KG1 (cell line): ENCODE measurements at regions not wholly inside any gene's neighbourhood (a gene's known extent, or its start where the extent isn't known, plus 50 kb on each side); places are given as distances from the start of the nearest gene placed in this dataset.
A peak's percentile ranks its signal among the peaks of the same experiment; 100 is the strongest.

Experiments used
- DNase-seq: peaks from one replicate; lab custom pipeline; 2025; lab: John Stamatoyannopoulos, UW

DNA sequence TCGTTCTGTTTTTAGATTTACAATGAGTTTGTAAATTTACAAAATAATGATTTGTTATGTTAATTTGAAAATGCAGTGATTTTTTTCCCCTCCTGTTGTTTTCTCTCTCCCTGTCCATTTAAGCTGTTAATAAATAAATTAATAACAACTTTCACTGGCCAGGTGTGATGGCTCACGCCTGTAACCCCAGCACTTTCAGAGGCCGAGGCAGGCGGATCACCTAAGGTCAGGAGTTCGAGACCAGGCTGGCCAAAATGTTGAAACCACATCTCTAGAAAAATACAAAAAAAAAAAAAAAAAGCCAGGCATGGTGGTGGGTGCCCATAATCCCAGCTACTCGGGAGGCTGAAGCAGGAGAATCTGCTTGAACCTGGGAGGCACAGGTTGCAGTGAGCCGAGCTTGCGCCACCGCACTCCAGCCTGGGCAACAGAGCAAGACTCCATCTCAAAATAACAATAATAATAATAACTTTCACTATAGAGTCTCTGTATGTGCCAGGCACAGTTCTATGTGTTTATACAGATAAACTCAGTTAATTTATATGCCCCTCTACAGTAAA, 229.2 kb upstream of the ARGLU1 start:
- DNase-seq: no peak

DNA sequence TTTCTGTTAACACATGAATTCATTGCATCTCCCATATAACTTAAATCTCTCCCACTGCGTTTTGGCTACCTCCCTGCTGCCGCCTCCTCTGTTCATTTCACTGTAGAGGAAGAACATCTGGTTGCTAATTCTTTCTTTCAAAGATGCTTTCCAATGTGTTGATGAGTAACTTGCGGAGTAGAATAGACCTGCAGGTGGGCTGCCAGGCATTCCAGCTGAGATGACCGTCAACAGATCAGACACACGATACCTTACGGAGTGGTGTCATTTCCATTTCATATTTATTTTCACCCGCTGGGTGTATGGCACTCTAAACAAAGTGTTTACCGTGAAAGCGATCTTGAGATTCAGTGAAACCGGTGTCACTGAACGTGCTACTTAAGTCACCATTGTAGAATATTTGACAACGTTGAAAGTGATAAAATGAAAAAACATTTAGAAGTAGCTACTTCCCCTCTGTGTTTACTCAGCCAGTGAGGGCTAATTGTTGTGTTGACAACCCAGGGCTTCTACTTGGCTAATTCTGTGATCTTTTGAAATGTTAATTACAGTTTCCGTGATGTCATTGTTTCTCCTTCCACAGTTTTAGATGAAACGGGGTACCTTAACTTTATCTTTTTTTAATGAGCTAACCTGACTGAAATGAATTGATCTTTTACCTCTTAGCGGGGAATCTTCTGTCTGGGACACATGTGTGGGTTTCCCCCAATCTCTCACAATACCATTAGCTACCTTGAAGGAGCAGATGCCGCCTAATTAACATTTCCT, 228.5 kb upstream of the ARGLU1 start:
- DNase-seq: no peak

DNA sequence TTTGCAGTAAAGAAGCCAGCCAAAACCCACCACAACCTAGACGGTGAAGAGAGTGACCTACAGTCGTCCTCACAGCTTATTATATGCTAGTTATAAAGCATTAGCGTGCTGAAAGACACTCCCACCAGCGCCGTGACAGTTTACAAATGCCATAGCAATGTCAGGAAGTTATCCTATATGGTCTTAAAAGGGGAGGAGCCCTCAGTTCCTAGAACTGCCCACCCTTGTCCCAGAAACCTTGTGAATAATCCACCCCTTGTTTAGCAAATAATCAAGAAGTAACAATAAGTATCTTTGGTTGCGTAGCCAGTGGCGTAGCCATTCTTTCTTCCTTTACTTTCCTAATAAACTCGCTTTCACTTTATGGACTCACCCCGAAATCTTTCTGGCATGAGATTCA, 227.9 kb upstream of the ARGLU1 start:
- DNase-seq: no peak

DNA sequence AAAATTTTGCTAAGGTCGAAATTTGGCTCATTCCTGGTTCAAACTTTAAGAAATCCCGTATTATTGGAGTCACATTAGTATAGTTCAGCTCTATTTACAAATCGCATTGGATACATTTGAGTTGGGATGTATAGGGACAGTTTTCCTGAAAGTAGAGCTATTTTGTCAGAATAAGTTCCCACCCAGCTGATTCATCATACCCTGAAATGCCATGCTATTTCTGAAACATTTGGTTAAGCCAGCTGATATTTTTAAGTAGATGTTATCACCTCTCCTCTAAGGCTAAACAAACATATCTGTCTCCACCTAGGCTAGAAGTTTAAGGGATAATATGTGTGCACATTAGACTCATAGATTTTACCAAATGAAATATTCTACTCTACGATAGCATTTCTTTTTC, 226.2 kb upstream of the ARGLU1 start:
- no peak for DNase-seq

DNA sequence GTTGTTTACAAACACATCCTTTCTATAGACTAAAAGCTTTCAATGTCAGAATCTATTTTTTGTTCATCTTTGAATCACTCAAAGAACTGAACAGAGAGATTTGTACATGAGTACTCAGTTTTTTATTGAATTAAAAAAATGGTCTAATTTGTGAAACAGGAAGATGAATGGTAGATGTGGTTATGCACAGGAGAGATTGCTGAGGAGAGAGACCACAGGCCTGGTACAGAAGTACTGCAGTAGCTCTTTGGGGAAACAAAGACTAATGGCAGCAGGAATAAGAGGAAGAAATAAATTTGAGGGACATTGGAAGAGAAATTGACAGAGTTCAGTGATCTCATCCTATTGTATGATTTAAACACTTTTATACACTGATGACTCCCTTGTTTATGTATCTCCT, 222.0 kb upstream of the ARGLU1 start:
- no peak for DNase-seq

DNA sequence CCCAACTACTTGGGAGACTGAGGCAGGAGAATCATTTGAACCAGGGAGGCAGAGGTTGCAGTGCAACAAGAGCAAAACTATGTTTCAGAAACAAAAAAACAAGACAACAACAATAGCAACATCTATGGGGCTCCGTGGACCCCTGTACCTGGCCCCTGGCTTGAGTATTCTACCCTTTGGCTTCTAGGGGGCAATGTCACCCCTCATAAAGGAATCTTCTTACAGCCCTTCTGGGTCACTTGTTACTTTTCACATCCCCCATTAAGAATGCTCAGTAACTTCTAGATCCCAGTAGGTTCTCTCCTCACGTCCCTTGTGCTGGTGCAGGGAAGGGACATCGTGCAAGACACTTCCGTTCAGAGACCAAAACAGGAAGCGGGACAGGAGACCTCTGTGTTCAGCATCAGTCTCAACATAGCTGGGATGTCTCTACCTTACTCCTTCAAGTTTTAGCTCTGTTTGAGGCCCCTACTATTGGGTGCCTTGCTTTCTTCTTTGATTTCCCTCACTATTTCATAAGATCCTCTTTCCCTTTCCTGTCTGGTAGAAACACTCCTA, 218.1 kb upstream of the ARGLU1 start:
- DNase-seq: peak; percentile 29

DNA sequence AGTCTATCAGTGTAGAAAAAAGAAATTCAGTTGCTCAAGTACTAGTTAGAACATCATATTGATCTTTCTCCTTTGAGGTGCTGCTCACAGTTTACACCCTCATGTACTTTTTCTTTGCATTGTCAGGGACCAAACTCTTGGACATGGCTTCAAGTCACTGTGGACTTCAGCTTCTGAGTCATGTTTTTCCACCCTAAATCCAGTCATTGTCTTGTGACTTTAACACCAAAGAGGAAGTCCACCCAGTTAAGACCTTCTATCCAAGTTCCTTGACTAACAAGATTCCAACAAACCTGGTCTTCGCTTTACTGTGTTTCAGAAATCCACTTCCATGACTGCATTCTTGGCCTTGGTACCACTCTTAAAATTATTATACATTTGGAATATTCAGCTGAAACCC, 206.7 kb upstream of the ARGLU1 start:
- no peak for DNase-seq

DNA sequence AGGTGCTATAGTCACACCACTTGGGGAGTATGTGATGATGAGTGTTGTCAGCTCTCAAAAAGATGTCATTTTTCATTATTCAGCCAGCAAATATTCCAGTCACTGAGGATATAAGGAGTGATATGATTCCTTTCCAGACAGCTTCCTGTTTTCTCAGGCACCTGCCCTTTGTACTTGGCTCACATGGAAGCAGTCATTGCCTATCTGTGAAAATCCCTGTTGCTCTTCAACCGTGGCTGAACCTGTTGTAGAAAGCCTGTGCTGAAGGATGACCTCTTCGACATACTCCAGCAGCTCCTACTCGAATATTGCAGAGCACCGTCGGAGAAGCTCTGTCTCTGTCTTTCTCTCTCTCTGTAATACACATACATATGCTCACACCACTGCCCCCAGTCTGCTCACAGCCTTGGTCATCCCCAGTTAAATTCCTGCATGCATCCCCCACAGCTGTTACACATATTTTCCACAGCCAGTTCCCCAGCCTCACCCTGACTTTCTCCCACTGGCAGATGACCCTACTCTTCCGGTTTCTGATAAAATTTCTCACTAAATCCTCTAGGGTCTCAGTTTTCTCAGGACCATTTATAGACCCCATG, 204.2 kb upstream of the ARGLU1 start:
- DNase-seq: no peak

DNA sequence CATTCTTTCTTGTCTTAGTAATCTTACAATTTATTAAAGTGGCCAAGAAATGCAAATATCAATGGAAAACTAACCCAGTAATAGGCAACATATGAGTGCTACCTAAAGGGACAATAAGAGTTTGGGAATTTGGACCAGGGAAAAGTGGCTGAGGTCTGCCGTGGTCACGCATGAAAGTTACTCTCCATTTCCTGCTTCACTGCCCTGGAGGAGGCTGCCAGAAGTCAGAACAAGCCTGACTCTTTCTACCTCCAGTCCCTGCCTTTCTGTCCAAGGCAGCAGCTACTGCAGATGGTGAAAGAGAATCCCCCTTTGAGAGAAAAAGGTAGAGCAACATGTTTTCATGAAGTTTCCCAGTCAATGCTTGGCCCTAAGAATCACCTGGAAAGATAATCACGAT, 201.1 kb upstream of the ARGLU1 start:
- no peak for DNase-seq

DNA sequence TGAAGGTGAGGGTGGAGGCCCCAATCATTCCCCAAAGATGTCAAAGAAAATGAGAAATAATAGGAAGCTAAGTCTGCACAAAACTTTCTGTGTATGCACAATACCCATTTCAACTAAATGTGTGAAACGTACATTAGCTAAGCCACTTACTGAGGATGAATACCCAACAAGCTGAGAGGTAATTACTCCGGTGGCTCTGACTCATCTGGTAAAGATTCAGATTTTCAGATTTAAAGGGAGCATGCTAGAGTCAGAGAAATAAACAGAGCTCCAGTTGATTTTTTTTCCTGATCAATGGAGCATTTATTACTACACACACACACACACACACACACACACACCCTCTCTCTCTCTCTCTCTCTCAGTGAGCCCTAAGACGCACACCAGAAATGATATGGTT, 194.8 kb upstream of the ARGLU1 start:
- DNase-seq: no peak

DNA sequence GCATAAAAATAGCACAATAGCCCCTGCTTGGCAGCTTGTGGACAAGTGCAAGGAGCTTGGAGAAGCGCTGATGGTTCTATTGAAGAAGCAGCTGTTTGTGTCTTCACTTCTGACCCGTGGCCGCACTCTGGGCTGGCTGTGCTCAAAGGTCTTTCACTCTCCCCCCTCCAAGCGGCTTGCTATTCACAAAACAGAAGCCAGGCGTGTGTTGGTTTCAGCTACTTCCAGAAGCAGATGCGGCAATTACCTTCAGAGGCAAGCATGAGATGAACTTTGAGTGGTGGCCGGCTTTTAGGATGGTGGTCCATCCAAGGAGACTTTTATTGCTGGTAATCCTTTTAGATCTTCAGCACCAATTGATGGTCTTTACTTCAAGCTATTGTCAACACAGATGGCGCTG, 188.5 kb upstream of the ARGLU1 start:
- DNase-seq: no peak

DNA sequence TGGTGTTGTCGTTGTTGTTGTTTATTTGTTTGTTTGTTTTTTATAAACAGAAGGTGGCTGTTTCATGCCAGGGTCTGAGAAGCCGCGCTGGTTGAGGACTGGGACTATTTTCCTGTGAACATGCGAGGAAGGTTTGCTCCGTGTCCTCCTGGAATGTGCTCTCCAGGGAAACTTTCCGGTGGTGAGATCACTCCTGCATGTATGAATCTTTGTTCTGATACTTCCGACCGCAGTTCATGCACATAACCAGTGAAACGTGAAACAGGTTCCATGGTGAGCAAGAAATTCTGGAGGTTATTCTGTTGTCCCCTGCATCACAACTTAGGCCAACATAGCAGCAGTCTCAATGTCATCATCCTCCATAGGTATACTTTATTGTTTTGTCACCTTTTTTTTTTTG, 187.6 kb upstream of the ARGLU1 start:
- DNase-seq: no peak

DNA sequence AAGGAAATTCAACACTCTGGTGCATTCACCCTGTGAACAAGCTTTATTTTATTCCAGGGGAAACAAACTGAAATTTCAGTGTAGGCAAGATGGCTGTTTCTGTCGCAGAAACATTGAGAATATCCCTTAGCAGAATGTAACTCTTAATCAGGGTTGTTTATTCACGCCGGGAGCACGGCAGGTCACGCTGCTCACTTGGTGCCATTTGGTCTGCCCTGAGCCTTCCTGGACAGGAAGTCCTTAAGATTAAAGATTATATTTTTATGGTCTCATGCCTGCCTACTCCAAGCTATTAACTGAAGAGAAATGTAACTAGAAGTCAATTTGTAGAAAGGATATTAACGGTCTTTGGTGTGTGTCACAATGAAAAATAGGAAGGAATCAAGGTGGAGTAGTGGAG, 185.3 kb upstream of the ARGLU1 start:
- DNase-seq: no peak

DNA sequence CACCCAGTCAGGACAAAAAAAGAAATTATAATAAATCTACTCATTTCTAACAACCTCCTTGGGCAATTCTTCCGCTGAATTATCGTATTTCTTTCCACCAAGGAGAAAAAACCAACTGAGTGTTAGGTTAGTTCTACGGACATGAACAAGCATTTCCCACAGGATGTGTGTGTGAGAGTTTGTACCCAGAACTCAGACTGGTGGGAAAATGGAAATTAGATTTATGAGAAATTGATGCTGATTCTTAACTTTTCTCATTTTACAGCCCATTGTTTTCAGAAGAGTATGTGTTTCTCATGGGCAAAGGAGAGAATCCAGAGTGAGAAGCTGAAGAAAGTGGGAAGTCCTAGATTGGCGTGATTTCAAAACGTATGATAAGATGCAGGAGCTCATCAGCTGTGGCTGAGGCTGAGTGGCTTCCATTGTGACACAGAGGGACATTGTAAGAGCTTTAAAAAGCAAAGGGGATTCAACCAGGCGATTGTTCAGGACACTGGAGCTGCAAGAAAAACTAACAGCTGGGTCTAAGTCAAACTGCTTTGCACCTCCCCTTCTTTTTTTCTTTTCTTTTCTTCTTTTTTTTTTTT, 184.7 kb upstream of the ARGLU1 start:
- DNase-seq: no peak

DNA sequence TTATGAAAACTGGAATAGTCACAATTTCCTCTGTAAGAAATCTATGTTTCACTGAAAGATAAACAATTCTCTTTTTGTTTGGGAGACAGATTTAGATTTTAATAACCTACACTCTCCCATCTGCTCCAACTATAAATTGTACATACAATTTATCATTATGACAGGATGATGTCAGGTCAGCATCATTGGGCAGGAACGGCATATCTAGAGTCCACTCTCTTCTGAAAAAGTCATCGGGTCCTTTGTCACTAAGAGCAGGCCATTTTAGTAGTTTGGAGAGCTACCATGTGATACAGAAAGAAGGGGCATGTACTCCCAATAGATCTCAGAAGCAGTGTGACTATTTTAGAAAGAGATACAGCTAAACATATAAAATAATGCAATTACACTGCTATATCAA, 180.8 kb upstream of the ARGLU1 start:
- DNase-seq: no peak

DNA sequence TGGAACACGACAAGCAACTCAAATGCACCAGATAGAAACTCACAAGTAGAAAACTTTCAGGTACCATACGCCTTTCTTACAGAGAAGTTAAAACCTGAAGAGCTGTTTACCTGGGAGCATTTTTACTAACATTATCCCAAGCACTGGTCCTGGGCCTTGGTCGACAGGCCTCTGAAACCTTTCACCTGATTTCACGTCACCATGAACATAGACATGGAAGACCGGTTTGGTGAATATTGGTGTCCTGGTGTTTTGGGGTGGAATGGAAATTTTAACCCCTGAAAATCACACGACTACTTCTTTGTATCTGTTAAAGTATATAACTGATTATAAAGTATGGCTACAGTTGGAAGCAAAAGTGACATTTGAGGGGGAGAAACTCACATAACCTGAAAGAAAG, 176.6 kb upstream of the ARGLU1 start:
- DNase-seq: no peak

DNA sequence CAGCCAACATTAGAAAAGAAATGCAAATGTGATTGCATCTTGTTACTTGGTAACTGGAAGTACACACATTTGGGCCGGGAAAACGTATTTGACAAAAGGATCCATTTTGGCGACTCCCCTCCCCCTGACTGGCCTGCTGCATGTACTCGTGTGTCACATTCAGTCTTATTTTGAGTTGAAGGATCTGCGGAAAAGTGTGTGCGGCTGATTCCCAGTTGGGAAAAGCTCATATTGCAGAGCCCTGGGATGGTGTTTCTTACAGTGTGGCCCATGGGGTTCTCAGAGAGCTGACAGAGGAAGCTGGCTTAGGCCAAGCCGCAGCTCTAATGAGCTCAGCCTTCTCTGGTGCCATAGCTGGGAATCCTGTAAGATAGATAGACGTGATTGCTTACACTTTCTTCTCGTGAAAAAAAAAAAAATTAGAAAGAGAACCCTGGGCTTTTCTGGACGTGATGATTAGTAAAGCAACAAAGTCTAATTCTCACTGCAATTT, 170.3 kb upstream of the ARGLU1 start:
- DNase-seq: no peak

DNA sequence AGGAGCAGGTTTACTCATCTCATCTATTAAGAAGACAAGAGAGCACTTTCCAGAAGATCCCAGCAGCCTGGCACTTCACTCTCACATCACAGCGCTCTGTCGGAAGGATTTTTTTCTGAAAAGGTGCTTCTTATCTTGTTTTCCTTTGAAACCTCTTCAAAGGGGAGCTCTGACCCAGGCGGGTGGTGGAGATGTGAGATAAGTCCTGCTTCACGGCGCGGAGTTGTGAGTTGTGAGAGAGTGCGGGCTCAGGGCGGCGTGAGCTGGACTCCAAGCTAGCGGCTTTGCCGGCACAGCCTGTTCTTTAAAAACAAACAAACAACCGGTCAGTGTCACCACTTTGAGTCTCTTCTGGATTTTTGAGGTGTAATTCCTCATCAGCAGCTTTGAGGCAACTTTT, 169.0 kb upstream of the ARGLU1 start:
- DNase-seq: no peak

DNA sequence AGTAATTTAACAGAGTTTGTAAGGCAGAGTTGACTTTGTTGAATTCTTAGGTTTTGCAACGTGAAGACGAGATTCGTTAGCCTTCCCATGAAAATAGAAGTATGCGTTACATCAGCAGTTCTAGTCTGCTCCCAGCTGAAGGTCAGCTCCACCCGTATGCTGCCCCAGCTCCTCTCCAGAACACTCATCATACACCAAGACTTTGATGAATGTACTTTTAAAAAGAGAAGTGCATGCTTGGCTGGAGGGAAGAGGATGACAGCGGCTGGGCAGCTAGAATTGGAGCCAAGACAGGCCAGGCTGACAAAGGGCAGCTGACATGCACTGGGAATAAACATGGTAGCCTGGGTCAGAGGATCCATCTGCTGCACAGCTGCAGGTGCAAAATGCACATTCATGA, 166.3 kb upstream of the ARGLU1 start:
- DNase-seq: no peak

DNA sequence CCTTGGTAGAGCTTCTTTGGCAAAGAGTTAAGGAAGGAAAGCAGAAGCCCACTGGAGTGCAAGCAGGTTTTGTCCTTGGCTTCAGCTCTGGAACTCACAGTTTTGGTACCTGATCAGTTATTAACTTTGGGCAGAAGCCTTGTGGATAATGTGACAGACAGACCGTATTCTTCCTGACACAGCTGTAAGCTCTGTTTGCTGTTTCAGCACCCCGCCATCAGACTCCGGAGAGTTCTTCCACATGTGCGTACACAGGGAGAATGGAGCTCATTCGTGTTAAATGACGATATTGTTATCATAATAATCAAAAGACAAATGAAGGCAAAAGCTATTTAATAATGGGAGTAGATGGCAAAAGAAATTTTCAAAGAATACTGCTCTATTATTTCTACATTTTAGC, 155.1 kb upstream of the ARGLU1 start:
- no peak for DNase-seq

DNA sequence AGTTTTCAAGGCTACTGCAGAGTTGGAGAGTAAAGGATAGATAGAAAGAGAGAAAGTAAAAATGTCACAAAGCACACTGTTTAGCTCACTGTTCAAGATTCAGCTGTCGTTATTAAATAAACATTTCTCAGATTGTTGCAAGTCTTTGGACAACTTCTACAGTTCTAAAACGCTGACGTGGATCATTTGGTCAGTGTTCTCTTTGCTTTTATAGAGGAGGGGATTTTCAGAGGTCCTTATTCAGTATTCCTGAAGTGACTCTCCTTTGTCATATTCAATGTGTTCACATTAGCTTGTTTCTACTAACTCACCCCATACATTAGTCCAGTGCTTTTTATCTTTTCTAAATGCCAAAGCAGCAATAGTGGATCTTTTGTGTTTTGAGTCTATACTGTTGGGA, 154.7 kb upstream of the ARGLU1 start:
- DNase-seq: no peak

DNA sequence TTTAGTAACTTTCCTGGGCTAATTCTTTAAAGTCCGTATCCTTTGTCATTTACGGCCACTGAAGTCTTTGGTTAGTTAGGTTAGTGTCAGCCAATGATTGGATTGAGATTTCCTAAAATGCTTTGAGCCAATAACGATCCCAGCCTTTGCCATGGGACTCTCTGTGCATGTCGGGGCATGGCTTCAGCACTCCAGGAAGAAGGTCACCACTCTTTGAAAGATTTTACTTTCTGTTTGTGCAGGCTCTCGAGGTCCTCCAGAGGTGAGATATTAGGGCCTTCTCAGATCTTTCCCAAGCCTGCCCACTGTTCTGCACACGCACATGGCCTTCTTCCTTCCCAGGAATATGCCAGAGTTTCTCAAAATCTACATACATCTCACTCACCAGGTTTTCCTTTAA, 153.7 kb upstream of the ARGLU1 start:
- DNase-seq: no peak
